Stimulated activated CD4-positive, alpha-beta T cell treated with anti-CD3 and anti-CD28 coated beads, Interleukin-1b, Interleukin-23, amount 100 ng/mL, for 4 hours (primary cell): ENCODE measurements at regions not wholly inside any gene's neighbourhood (a gene's known extent, or its start where the extent isn't known, plus 50 kb on each side); places are given as distances from the start of the nearest gene placed in this dataset.
A peak's percentile ranks its signal among the peaks of the same experiment; 100 is the strongest.
"Not testable (repeated sequence)": the region's sequence is repeated elsewhere in the genome, so short reads cannot be mapped to it uniquely, and the experiment has no call there.

Experiments used
- DNase-seq, 2 donors: peaks; one replicate each; pipeline ENCODE4 v3.0.0-alpha.2; 2020; ENCODE audit warnings: low read depth in 2 of 2

DNA sequence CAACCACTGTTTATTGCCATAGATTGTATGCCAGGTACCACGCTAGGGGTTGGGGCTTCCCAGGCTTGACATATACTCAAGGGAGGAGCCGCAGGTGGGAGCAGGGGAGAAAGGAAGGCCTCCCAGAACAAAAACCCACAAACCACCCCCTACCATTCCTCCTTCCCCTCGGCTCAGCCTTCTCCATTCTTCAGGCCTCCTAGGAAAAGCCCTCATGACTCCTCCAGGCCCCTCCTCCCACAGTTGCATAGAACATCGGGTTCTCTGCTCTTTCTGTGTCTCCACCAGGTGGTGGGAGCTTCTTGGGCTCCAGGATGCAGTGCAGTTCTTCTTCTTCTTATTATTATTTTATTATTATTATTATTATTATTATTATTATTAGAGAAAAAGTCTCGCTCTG lies 80.3 kb downstream of the ZFP36L2 start:
- DNase-seq = no peak

DNA sequence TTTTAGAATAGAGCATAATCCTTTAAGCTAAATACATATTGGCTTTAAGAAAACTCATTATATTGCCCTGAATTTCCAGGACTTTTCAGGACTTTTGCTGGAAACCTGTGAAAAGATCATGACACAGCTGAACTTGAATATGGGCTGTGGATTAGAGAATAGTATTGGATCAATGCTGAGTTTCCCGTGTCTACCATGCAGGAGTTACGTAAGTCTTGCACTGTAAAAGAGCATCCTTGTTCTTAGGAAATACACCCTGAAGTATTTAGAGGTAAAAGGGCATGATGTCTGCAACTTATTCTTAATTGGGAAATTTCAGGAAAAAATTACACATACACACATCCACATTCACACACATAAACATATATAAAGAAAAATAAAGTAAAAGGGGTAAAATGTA lies 82.1 kb downstream of the ZFP36L2 start:
- no peak for DNase-seq

DNA sequence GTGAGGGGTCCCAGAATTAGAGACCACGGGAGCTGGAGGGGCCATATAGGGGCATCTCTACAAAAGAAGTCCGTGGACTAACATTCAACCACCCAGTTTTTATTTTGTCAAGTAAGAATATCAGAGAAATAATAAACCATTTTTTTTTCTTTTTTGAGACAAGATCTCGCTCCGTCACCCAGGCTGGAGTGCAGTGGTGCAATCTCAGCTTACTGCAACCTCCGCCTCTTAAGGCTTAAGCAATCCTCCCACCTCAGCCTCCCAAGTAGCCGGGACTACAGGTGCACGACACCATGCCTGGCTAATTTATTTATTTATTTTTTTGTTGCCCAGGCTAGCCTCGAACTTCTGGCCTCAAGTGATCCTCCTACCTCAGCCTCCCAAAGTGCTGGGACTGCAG lies 82.7 kb downstream of the ZFP36L2 start:
- no peak for DNase-seq

DNA sequence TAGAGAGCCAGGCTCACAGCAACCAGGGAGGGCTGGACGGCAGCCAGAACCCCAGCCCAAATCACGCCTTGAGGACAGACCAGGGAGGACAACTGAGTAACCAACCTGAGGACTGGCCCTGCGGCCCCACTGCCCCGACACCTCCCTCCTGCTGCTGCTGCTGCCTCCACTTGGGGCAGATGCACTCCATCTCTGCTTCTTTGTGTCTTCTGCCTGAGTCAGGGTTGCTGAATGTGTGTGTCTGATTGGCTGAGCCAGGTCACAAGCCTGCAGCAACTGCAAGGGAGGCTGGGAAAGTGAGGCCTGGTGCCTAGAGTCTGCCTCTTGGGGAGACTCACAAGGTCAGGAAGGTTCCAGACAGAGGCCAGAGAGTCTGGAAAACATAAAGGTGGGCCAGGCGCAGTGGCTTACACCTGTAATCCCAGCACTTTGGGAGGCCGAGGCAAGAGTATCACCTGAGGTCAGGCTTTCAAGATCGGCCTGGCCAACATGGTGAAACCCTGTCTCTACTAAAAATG lies 83.4 kb downstream of the ZFP36L2 start:
- no peak for DNase-seq

DNA sequence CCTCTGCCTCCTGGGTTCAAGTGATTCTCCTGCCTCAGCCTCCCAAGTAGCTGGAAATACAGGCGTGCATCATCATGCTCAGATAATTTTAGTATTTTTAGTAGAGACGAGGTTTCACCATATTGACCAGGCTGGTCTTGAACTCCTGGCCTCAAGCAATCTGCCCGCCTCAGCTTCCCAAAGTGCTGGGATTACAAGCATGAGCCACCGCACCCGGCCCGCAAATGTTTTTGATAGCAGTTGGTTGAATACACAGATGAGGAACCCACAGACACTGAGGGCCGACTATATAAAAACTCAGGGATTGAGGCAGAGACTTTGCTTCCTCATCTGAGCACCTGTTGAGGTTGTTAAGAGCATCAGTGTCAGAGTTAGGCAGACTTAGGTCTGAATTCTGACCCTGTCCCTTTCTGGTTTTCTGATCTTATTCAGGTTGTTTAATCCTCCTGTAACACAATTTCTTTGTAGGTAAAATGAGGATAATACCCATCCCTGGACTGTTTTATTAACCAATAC lies 84.7 kb downstream of the ZFP36L2 start:
- DNase-seq = not testable (repeated sequence)

DNA sequence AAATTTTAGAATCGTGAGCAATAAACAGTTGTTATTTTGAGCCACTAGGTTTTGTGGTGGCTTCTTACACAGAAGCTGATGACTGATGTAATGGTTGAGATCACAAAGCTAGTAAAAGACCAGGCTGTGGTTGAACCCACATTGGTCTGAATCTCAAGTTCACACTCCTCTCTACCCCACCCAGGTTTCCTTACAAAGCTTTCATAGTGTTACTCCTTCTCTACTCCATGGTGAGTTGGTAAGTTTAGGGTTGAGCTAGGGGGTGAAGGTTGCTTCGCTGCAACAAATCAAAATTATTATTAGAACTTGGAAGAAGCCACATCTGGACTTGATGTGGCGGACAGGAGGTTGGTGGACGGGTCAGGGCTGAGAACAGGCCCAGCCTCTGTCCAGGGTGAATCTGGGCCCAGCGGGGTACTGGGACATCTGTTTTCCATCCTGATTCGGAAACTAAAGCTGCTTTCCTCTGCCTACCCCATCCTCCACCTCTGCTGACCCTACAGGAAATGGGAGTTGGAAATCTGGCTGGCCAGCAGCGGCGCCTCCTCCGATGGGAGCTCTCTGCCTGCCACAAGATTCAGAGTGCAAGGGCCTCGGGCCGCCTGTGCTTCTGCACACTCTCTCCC lies 86.3 kb downstream of the ZFP36L2 start:
- DNase-seq = no peak

DNA sequence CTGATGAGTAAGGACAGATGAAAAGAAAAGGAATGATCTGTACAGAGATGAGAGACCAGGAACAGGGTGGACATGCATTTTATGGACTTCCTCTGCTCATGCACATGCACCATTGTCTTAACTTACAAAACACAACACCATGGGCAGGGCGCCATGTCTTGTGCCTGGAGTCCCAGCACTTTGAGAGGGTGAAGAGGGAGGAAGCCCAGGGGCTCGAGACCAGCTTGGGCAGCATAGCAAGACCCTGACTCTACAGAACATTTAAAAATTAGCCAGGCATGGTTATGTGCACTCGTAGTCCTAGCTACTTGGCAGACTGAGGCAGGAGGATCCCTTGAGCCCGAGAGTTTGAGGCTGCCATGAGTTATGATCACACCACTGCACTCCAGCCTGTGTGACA lies 86.9 kb downstream of the ZFP36L2 start:
- no peak for DNase-seq

DNA sequence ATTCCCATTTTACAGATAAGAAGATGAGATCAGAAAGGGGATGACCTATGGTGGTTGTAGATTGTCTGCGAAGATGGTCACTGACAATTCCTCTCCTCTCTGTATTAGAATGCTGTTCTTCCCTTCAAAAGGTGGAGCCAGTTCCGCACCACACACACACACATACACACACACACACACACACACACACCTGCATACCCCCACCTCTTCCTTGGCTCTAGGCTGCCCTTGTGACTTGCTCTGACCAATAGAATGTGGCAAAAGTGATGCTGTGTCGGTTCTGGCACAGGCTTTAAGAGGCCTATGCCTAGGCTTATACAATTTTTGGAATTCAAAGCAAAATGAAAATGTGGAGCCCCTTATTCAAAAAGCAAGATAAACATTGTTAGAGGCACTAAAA lies 88.0 kb downstream of the ZFP36L2 start:
- DNase-seq = no peak

DNA sequence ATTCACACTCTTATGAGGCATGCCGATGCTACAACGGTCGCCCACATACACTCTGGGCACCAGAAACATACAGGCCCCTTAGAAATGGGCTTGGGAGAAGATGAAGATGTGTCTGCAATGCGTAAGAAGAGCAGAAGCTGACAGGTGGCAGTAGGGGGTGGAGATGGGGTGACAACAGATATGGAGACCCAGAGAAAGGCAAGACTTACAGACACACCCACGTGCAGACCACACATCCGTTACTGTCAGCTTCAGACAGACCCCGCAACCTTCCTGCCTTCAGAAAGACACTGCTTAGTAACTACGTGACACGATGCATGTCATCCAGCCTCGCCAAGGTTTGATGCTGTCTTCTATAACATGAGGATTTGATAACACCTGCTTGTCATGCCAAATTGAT lies 89.5 kb downstream of the ZFP36L2 start:
- peak in 1 of 2 donors; percentile 63 for DNase-seq

DNA sequence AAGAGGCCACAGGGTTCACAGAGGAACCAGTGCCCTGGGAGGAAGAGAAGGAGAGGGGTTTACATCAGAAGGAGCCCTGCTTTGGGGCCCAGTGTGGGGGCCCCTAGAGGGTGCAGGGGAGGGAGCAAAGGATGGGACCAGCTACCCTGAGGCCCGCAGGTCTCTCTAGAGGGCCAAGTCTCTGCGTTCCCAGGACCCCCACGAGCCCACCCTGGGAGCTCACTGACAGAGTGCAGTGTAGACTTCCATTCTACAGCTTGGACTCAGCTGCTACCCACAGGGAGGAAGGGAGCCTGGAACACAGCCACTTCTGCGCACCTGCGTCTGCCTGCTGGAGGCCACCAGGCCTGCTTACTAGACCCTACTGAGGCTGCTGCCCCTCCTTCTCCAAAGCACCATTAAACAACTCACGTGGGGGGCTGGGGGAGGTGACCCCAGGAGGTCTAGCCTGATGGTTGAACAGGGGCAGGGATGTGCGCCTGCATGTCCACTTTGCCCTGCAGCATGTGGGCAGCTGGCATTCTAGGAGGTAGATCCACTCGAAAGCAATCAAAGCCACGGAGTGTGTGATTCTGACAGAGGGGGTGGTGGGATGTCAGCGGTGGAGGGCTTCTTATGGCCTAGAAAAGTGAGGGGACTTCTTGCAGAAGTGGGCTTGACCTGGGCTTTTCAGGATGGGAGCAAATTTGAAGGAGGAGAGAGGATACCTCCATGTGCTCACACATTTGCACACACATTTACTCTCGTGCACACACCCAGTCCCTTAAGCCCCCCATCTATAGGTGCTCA lies 90.2 kb downstream of the ZFP36L2 start:
- DNase-seq = no peak

DNA sequence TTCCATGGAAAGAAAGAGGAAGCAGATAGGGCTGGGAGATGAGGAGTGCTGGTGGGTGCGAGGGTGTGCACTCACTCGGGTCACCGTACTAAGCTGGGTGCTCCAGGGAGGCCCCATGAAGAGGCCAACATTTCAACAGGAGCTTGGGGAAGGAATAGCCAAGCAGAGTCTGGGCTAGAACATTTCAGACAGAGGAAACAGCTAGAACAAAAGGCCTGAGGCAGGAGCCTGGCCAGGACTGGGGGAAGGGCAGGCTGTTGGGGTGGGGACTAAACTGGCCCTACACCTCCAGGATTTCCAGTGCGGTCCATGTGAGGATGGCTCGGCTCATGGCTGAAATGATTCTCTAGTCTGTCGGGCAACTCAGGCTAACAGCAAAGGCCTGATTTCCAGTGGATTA lies 90.8 kb downstream of the ZFP36L2 start:
- DNase-seq = no peak

DNA sequence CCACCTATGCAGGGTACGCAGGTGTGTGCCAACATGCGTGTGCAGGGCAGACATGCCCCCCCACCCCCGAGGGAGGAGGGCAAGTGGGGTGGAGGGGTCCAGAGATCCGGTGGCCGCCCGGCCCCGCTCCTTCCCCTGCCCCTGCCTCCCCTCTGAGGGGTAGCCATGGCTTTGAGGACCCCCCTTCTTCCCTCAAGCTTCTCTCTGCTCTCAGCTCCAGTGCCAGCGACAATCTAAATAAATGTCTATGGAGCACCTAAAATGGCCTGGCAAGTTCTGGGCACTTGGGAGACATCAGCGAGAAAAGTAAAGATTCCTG lies 91.9 kb downstream of the ZFP36L2 start:
- DNase-seq = no peak

DNA sequence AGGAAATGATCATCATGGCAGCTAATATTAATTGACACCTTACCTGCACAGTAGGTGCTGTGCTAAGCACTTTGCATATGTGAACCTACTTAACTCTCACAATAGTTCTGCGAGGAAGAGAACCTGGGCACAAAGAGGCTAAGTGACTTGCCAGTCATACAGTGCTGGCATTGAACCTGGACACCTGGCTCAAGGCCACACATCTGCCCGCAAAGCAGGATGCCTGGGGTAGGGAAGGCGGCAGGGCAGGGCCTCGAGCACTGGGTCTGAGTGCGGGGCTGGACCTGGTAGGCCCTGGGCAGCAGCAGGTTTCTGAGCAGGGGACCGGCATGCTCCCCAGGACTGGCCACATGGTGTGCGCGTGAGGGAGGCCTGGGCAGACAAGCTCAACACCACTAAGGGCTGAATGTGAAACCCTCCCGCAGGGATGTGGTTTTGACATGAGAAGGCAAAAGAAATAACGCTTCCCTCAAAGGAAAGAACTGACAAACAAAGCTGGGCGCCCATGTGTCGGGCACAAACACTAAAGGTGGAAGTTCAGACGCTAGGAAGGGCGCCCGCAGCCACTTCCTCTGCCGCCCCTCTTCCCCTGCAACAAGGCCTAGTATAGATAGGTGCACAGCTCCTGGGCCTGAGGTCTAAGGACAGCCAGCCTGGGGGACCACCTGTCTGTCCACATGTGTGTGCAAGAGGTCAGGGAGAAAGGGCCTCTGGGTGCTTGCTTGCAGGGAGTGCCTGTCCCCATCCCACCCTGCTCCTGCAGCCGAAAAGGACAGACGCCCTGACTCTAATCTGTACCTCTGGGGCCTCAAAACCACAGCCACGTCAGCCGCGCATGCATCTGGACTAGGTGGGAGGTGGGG lies 92.5 kb downstream of the ZFP36L2 start:
- peak; percentile 43 to 44 for DNase-seq

DNA sequence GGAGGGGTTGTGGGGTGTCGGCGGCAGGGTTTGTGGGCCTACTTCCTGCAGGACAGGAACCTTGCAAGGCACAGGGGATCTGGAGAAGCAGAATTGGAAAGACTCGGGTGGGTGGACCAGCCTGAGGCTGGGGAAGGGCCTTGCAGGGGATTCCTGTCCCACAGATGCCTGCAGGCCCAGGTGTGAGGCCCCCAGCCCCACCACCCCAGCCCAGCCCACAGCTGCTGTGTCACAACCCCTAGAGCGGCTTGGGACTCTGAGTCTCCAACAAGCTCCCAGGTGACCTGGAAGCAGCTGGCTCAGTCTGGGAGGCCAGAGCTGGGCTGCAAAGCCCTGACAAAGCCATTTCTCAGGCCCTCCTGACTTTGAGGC lies 93.1 kb downstream of the ZFP36L2 start:
- DNase-seq = no peak

DNA sequence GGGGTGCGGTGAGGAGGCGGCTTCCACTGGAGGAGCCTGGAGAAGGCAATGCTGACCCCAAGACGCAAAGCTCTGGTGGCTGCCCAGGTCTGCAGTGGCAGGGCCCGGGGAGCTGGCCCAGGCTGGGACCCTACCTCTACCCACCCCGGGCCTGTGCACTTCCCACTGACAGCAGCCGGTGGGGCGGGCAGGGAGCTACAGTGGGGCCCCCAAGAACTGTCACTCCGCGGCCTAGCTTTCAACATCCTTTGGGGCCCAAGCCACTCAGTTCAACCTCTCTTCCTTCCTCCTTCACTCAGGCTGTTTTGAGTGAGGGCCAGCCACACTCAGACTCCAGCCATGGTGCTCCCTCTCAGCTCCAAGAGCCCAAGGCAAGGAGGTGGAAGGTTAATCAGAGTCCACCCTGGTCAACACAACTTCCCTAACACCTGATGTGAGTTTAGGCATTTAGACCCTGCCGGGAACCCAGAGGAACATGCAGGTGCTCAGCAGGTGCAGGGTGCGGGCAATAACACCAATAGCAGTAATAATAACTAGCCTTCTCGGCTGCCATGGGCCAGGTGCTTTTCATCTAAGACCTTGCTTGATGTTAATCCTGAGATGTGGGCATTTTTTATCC lies 93.6 kb downstream of the ZFP36L2 start:
- no peak for DNase-seq

DNA sequence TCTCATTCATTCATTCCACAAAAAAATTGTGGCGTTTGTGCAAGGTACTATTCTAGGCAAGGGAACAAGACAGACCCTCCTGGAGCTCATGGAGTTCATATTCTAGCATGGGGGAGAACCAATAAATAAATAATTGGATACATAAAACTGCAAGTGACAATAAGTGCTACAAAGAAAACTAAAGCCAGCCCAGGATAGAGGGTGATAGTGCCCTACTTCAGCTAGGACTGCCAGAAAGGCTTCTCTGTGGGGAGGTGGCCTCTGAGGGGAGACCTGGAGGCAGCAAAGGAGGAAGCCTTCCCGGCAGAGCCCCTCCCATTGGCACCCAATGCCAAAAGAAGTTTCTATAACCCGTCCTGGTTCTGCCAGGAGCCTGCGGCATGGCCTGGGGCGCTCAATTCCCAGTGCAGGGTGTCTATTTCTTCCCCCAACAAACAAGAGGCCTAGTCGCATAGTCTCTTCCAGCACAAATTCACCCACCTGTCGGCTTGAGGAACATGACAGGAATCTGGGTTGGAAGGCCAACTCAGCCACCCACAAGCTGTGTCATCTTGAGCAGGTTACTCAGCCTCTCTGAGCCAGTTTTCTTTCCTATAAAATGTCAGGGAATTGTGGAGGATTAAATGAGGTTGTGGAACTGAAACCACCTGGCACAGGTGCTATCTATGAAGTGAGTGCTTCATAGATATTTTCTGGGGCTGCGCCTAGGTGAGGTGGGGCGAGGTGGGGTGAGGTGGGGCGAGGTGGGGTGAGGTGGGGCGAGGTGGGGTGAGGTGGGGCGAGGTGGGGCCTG lies 94.3 kb downstream of the ZFP36L2 start:
- DNase-seq = no peak

DNA sequence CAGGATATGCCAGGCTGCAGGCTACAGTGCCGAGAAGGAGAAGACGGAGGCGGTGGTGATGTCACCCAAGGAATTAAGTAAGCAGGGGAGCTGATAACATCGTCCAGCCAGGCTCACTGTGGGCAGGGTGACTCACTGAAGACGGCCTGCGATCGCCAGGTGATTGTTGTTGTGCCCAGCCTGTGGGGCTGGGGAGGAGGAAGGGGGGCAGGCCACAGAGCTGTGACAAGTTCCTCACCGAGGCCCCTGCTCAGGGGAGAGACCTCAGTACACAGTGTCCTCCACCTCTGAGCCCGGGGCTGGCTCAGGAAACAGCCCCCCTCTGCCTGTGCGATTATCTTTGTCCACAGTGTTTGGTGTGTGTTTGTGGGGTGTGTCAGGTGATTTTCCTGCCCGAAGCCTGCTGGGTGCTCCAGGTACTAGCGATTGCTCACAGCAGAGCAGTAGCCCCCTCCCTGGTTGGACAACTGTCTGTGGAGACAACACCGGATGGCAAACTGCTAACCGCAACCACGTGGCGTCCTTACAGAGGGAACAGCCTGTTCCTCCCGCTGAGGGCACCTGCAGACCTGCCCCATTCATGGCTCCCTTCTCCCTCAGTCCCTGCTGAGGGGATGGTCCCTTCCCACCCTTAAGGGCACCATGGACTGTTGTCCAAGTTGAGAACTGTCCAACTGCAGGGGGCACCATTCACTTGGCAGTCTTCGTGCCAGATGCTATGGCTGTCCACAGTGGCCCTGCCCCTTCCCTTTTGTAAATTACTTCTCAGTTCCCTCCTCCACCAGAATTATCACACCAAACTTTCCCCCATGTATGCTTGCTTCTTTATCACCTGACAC lies 95.1 kb downstream of the ZFP36L2 start:
- peak; percentile 40 to 42 for DNase-seq

DNA sequence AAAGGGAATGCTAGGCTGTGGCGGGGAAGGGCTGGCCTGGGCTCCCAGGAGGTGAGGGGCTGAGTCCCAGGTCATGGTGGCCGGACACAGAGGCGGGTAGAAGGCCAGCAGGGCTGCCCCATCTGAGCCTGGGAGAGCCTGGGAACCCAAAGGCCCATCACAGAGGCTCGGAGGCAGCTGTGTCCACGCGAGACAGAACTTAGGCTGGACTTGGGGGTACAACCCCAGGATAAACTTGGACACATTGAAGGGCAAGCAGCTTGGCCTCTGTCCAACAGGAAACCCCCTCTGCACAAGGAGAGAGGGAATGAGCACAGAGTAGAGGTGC lies 95.9 kb downstream of the ZFP36L2 start:
- DNase-seq = no peak

DNA sequence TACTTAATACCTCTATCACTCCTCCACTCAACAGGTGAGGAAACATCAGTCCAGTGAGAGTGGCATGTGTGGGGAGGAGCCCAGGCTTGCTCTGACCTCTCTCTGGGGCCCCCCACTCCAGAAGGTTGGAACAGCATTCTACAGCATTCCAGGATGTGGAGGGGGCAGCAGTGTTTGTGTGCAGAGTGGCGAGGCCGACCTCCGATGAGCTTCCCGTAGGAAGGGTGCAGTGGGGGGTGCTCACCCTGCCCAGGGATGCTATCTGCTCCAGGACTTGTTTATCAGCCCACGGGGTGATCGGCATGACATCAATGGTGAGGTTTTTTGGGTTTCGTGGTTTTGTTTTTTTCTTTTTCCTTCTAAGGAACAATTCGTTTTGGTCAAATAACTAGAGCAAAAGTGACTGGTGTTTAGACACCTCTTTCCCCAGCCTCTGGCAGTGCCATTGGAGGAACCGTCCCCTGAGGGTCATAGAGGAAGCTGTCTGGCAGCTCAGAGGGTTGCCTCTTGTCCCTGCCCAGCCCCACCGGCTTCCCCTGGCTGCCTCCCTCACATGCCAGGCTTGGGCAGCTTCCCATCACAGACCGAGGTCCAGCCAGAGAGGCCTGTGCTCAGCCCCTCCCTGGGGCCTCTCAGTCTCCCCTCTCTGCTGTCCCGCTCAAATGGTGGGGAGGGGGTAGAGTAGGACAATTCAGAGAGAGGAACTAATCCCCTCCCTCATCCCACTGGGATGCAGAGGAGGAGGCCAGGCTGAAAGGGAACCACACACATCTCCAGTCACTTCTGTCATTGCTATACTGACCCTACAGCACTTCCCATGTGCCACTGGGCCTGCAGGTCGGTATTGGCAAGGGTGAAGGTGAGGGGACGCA lies 96.5 kb downstream of the ZFP36L2 start:
- DNase-seq = no peak
